ENCODE measurements at regions not wholly inside any gene's neighbourhood (a gene's known extent, or its start where the extent isn't known, plus 50 kb on each side); places are given as distances from the start of the nearest gene placed in this dataset.

- TF ChIP-seq CTCF (IDR thresholded peaks at IDR 0.05) (no peak), POLR2A (IDR thresholded peaks at IDR 0.05) (no peak)
These were observed 80.2 kb upstream of the GPC1 start for GRCh38 chr2:240355001-240355891.
